Esophagus squamous epithelium (tissue), 4 donors: ENCODE measurements at regions not wholly inside any gene's neighbourhood (a gene's known extent, or its start where the extent isn't known, plus 50 kb on each side); places are given as distances from the start of the nearest gene placed in this dataset.

Experiments
- POLR2A ChIP-seq, 4 donors: fragments of 450-650 bp; IDR thresholded peaks; one replicate each; pipeline ENCODE4 v1.6.1; 2017; ENCODE audit warnings: antibody characterized with exemption in 4 of 4, mild to moderate bottlenecking in 4 of 4, moderate library complexity in 3 of 4
- TF ChIP-seq, protein P1 (sequence below), 6 experiments: fragments of 450-650 bp in 4 of 6; fragments of 200-600 bp in 2 of 6; sonication (generic) in 2 of 6; IDR thresholded peaks; one replicate each; pipeline ENCODE4 v1.5.1; 2016 to 2019; ENCODE audit warnings: antibody characterized with exemption in 6 of 6, mild to moderate bottlenecking in 4 of 6, moderate library complexity in 4 of 6

DNA sequence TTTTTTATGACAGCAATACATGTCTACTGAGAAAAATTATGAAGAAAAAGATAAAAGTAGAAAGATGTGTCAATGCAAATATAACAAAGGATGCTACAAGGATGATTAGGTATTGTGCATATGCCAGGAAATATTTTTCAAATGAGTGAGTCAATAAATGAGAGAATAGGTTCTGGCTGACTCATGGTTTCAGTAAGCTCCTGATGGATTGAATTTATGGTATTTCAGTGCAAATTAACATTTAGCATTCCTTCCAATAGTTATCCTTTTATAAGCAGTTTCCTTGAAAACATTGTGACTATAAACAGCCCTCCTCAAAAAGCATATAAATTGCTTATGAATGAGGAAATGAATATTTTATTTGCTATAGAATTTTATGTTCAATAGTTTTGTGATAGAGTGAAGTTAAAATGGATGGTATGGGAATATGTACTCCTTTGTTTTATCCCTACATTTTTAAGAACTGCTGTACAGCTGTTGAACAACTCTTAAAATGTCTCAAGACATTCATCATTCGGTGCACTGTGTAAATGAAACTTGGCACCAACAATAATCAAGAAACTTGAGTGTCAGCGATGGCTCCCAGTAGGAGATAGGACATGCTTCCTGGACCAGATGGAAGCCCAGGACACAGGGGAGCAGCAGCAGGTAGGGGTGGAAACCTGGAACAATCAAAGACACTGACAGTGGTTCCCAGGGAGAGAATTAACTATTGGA is 144.7 kb downstream of the PMAIP1 start:
- TF ChIP-seq, protein P1, sequence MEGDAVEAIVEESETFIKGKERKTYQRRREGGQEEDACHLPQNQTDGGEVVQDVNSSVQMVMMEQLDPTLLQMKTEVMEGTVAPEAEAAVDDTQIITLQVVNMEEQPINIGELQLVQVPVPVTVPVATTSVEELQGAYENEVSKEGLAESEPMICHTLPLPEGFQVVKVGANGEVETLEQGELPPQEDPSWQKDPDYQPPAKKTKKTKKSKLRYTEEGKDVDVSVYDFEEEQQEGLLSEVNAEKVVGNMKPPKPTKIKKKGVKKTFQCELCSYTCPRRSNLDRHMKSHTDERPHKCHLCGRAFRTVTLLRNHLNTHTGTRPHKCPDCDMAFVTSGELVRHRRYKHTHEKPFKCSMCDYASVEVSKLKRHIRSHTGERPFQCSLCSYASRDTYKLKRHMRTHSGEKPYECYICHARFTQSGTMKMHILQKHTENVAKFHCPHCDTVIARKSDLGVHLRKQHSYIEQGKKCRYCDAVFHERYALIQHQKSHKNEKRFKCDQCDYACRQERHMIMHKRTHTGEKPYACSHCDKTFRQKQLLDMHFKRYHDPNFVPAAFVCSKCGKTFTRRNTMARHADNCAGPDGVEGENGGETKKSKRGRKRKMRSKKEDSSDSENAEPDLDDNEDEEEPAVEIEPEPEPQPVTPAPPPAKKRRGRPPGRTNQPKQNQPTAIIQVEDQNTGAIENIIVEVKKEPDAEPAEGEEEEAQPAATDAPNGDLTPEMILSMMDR (IDR thresholded peaks at IDR 0.05): no peak
- TF ChIP-seq POLR2A (IDR thresholded peaks at IDR 0.05): no peak
